Muscle of back (tissue), 3 donors: ENCODE measurements at regions not wholly inside any gene's neighbourhood (a gene's known extent, or its start where the extent isn't known, plus 50 kb on each side); places are given as distances from the start of the nearest gene placed in this dataset.

Experiments
- DNase-seq, 3 donors: peaks; one replicate each; pipeline versions ENCODE4 v3.0.0 to v3.0.0-alpha.2; 2013

GRCh38 chr22:47588578-47588960, 826.1 kb downstream of the TBC1D22A start:
- no peak for DNase-seq

DNA sequence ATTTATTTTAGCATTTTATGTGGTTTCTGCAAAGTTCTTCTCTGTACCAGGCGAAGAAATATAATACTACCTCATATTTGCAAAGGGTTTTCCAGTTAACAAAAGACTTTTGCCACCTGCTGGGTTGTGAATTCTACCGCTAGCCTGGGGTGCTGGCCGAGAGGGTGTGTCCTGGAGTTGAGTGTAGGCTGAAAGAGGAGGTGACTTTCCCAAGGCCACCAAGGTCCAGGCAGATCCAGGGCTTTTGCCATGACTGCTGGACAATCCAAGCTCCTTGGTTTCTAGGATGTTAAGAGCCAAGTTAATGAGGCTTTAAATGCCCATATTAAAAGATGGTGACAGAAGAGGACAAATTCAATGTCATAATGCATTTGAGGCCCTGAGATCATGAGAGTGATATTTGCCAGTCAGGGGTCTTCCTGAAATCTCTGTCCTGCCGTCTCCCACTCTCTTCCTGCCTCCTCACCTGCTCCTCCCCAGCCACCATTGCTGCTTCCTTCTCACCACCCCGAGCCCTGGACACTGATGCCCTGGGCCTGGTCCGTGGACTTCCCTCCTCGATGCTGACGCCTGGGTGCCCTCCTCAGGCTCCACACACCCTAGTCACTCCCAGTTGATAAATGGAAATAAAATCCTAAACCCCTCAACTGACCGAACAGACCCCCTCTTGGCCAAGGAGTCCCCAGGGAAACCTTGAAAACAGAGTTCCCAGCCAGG, 825.6 kb downstream of the TBC1D22A start:
- DNase-seq, result no peak

DNA sequence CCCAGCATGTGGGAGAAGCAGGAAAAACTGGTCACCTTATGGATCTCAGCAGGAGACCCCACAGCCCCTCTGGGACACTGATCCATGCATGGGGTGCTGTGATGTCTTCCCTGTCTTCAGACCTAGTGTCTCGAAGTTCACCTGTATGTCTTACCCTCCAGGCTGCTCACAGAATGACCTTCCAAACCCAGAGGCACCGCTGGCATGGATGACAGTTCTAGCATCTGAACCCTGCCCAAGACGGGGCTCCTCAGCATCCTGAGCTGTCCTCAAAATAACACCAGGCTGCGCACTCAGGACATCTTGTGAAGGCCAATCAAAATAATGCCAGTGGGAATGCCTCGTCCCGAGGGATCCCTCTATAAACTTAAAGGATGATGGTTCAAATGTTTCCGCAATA, 824.9 kb downstream of the TBC1D22A start:
- DNase-seq, result no peak

DNA sequence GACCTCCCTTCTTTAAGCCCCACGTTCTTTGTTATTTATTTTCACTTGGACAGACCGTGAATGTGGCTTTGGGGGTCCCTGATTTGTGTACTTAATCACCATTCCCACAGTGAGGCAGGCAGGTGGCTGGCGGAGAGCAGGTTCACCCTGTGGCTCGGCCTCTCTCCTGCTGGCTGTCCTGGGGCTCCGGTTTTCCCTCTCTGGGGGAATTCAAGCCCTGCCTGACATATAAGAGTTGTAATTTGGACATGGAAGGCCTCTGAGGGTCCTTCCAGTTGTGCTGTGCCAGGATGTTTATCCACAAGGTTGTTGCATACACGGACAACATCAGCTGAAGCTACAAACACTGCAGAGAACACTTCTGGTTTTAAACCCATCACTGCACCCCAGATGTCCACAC, 824.5 kb downstream of the TBC1D22A start:
- no peak for DNase-seq

DNA sequence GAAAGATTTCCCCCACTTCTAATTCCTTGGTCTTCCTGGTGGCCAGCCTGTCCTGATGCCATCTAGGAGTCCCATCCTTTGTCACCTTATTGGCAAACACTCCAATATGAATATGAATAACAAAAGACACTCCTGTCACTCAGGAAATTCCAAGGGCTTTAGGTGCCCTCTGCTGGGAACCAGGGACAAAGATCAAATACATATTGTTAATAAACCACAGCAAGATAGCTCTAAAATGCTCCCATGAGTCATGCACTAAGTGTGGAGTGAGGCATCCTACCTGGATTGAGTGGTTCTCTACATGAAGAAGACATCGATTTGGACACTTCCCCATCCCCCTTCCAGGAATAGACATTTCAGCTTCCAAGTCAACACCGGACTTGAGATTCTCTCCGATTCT, 823.6 kb downstream of the TBC1D22A start:
- no peak for DNase-seq

- no peak for DNase-seq
These were observed 821.6 kb downstream of the TBC1D22A start for GRCh38 chr22:47583959-47584562.

GRCh38 chr22:47582067-47582466, 819.6 kb downstream of the TBC1D22A start:
- no peak for DNase-seq

- DNase-seq, result no peak
These were observed 817.7 kb downstream of the TBC1D22A start for GRCh38 chr22:47580121-47580520.

DNA sequence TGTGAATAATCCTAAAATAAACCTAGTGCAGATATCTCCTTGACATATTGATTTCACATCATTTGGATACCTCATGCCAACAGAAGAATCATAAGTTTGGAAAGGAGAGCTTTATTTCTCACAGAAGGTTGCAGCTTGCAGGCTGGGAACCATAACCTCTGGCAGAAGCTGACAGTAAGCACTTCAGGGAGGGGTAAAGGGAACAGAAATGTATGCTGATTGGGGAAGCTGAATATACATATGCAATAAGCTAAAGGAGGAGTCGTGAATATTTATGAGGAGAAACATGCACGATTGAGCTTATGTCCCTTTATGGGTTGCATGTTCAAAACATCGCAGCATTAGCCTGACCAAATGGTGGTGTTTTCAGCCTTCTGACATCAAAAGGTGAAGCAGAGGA, 814.5 kb downstream of the TBC1D22A start:
- no peak for DNase-seq

GRCh38 chr22:47575291-47575690, 812.8 kb downstream of the TBC1D22A start:
- no peak for DNase-seq

DNA sequence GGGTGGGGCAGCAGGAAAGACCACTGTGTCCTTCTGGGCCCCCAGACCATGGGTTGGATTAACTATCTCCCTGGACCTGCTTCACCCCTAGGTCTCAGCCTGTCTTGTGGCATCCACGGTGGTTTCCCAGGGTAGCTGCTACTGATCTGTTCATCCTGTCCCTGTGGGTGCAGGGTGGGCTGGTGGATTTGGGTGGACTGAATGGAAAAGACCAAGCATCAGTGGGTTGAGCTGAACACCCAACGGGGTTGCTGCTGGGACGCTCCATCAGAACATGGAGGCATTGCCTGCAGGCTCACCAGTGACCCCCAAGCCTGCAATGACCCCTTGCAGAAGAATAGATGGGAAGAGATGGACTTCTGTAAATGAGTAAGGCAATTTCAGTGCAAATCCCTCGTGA, 812.1 kb downstream of the TBC1D22A start:
- no peak for DNase-seq

DNA sequence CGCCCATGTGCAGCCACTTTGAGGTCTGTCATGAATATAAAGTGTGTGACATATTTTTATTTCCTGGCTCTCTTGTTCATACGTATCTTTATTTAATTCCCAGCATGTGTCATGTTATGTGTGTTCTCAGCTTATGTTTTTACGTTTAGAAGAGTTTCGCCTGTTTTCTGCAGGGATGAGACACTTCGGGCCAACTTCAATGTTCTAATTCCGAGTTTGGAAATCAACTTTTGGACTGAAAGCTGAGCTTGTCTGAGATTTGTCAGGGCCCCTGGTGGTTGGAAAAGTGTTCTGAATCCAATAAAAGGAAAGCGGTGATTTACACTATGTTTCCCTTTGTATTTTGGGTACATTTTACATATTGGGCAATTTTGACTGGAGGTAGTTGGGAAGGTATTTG, 810.7 kb downstream of the TBC1D22A start:
- DNase-seq, result no peak

DNA sequence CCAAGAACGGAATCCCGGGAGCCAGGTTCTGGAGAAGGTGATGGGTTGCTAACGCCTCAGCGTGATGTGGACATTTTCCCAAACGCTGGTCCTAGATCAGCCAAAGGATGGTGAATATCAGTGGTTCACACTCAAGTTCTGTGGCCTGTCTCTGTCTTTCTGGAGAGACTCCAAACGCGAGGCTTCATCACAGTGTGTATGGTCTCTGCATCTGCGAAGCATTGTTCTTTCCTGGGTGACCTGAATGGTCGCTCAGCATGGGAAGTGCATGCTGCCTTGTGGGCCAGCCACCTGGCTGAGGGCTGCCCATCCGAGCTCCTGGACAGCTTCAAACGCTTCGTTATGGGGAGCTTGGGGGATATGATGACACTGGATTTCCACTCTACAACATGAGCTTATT, 810.0 kb downstream of the TBC1D22A start:
- no peak for DNase-seq

- DNase-seq, result no peak
These were observed 809.2 kb downstream of the TBC1D22A start for GRCh38 chr22:47571616-47572015.

GRCh38 chr22:47570851-47571250, 808.4 kb downstream of the TBC1D22A start:
- DNase-seq, result no peak

DNA sequence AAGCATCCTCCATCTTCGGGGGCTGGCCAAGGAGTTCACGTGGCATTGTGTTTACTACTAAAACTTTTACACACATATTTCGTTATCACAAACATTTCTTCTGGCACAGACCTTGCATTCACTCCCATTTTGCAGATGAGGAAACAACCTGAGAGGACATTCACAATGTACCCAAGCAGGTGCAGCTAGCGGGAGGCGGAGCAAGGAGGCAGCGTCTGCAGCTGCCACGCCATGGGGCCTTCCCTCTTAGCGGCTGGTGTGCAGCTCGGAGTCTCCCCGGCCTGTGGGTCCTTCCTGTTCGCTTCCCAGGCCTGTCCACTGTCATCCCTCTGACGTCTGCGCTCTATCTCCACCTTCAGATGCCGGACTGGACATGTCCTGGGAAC, 807.8 kb downstream of the TBC1D22A start:
- DNase-seq, result no peak

DNA sequence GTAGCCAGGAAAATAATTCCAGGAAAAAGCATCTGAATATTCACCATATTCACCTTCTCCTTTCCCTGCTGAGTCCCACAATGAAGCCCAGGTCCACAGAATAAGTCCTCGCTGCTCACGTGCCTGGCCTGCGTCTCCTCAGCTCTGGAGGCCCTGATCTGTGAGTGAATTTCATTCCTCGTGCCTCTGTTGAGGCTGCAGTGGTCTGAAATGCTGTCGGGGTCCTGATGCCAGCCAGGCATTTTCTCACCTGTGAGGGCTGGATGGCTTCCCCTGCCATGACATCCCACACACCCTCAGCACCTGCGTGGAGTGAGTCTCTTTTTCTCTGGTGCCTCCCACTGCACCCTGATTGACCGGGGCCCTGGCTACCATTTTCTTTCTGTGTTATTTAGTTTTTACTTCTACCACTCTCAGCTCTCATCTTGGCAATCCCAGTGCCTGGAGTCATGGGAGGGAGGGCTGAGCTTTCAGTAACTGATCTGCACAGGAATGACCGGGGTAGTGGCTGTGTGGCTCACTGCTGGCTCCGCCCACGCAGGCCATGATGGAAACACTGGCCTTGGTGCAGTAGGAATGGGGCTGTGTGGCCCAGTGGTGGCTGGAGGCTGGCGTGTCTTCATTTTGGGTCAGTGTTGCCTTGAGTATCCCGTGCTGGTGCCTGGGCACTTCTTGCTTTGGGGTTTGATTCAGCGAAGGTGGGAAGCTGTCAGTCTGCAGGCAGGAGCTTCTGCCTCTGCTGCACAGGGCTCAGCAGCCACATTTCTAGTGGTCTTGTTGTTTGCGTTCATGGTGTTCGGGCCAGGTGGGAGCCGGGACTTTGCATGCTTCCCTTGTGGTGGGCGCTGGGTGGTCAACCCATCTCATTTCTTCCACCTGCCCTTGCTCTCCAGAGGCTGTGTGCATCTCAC, 807.2 kb downstream of the TBC1D22A start:
- DNase-seq, result no peak

GRCh38 chr22:47568700-47569099, 806.2 kb downstream of the TBC1D22A start:
- no peak for DNase-seq

GRCh38 chr22:47567126-47568090, 805.0 kb downstream of the TBC1D22A start:
- no peak for DNase-seq

- DNase-seq, result no peak
These were observed 804.0 kb downstream of the TBC1D22A start for GRCh38 chr22:47566491-47566890.

DNA sequence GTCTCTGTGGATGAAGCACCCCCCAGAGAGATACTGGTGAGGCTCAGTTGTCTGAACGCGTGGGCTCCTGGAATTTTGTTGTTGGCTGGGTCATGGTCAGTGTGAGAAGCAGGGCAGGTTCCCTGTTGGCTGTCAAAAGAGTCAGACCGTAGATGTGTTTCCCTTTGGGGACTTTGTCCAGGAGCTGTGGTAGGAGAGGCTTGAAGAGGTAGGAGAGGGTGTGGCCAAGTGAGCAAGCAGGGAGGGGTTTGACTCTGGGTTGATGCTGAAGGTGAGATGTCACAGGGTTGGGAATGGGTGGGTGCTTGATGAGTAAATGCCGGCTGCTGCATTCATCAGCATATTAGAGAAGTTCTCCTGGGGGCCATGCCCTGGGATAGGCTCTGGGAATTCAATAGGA, 803.2 kb downstream of the TBC1D22A start:
- no peak for DNase-seq
